Ovary (tissue), 3 donors: ENCODE measurements at regions not wholly inside any gene's neighbourhood (a gene's known extent, or its start where the extent isn't known, plus 50 kb on each side); places are given as distances from the start of the nearest gene placed in this dataset.

ENCODE experiments used
- EP300 ChIP-seq: sonication (generic); formaldehyde crosslinking; IDR thresholded peaks from one replicate; pipeline ENCODE4 v1.6.1; 2017; ENCODE audit warnings: antibody characterized with exemption
- POLR2A ChIP-seq: fragments of 450-650 bp; IDR thresholded peaks from one replicate; pipeline ENCODE4 v1.6.1; 2017; ENCODE audit warnings: antibody characterized with exemption, mild to moderate bottlenecking, moderate library complexity
- TF ChIP-seq, protein P1 (sequence below), 3 donors: fragments of 450-650 bp in 2 of 3; fragments of 200-600 bp in 1 of 3; IDR thresholded peaks; one replicate each; pipeline versions ENCODE4 v1.5.1 to v1.8.0; 2016 to 2022; ENCODE audit warnings: antibody characterized with exemption in 3 of 3, mild to moderate bottlenecking in 1 of 3
- donor health status: DM: no; HTN: no; CAD: no.

DNA sequence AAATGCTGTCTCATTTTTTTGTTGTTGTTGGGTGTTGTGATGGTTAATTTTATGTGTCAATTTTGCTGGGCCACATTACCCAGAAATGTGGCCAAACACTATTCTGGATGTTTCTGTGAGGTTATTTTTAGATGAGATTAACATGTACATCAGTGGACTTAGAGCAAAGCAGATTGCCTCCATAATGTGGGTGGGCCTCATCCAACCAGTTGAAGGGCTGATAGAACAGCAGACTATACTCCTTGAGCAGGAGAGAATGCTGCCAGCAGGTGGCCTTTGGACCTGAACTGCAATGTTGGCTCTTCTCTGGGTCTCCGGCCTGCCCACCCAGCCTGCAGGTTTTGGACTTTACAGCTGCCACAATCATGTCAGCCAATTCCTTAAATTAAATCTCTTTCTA lies 169.0 kb downstream of the FTCDNL1 start:
- TF ChIP-seq, protein P1, sequence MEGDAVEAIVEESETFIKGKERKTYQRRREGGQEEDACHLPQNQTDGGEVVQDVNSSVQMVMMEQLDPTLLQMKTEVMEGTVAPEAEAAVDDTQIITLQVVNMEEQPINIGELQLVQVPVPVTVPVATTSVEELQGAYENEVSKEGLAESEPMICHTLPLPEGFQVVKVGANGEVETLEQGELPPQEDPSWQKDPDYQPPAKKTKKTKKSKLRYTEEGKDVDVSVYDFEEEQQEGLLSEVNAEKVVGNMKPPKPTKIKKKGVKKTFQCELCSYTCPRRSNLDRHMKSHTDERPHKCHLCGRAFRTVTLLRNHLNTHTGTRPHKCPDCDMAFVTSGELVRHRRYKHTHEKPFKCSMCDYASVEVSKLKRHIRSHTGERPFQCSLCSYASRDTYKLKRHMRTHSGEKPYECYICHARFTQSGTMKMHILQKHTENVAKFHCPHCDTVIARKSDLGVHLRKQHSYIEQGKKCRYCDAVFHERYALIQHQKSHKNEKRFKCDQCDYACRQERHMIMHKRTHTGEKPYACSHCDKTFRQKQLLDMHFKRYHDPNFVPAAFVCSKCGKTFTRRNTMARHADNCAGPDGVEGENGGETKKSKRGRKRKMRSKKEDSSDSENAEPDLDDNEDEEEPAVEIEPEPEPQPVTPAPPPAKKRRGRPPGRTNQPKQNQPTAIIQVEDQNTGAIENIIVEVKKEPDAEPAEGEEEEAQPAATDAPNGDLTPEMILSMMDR (IDR thresholded peaks at IDR 0.05) = no peak
- TF ChIP-seq EP300 (no peak), POLR2A (no peak)
